GM12878 (cell line): ENCODE measurements at regions not wholly inside any gene's neighbourhood (a gene's known extent, or its start where the extent isn't known, plus 50 kb on each side); places are given as distances from the start of the nearest gene placed in this dataset.

ENCODE experiments used
- ATAC-seq: fragments of 200-7000 bp; cut with Tn5 transposase; 3 replicates; pipeline ENCODE4 v1.9.1; 2020; ENCODE audit warnings: mild to moderate bottlenecking, moderate library complexity
- BruUV-seq: library from RNA; stranded (reverse); fragments of 400-500 nt; replicated peaks from 2 replicates; lab custom pipeline; 2021; lab: Mats Ljungman, UMichigan
- CTCF ChIA-PET: fragments of 300-600 bp; sonication (Branson Sonifier 250); formaldehyde crosslinking; extraction: SDS; loops from one replicate; lab custom pipeline; 2021; ENCODE audit warnings: inconsistent platforms; lab: Yijun Ruan, JAX
- POLR2A ChIA-PET: fragments of 350-600 bp; formaldehyde crosslinking; extraction: SDS; loops from one replicate; lab custom pipeline; 2021; ENCODE audit warnings: inconsistent platforms; lab: Charles Lee
- RAD21 ChIA-PET: fragments of 300-600 bp; sonication (Branson Sonifier 250); formaldehyde crosslinking; loops from one replicate; lab custom pipeline; 2023; ENCODE audit warnings: antibody characterized with exemption; ENCODE audit not compliant: unreplicated experiment; lab: Charles Lee
- SMC1A ChIA-PET: fragments of 300-600 bp; sonication (Branson Sonifier 250); formaldehyde crosslinking; loops from one replicate; lab custom pipeline; 2023; ENCODE audit not compliant: unreplicated experiment, uncharacterized antibody; lab: Charles Lee
- DNase-seq: peaks from one replicate; pipeline ENCODE4 v3.0.0-alpha.2; 2011; ENCODE audit warnings: low read depth, low spot score
- FAIRE-seq: peaks from 3 replicates; lab custom pipeline; 2011; peaks lifted over from hg19 to GRCh38; lab: Jason Lieb, UNC
- H2AFZ ChIP-seq: 2 replicates; pipeline ENCODE4 v1.6.0; 2011; ENCODE audit warnings: low read depth, low read length, control low read depth; ENCODE audit not compliant: control insufficient read depth
- H3K27ac ChIP-seq: 2 replicates; pipeline ENCODE4 v1.5.1; 2011; ENCODE audit warnings: control low read depth; ENCODE audit not compliant: control insufficient read depth, insufficient read depth
- H3K27me3 ChIP-seq, 2 experiments: replicated peaks in 1 of 2; 2 replicates each; pipeline versions ENCODE4 v1.6.0 to v1.6.1; 2011; ENCODE audit warnings: low read length in 1 of 2; ENCODE audit not compliant: control insufficient read depth in 2 of 2, insufficient read depth in 2 of 2
- H3K36me3 ChIP-seq, 2 experiments: 2 replicates each; pipeline ENCODE4 v1.5.1; 2011; ENCODE audit warnings: low read length in 1 of 2; ENCODE audit not compliant: control insufficient read depth in 2 of 2, insufficient read depth in 2 of 2
- H3K4me1 ChIP-seq: 2 replicates; pipeline ENCODE4 v1.6.1; 2011; ENCODE audit warnings: mild to moderate bottlenecking, low read length, moderate library complexity, mixed read lengths; ENCODE audit not compliant: control insufficient read depth, insufficient read depth
- H3K4me2 ChIP-seq: 2 replicates; pipeline ENCODE4 v1.6.0; 2011; ENCODE audit warnings: control low read depth; ENCODE audit not compliant: control insufficient read depth, insufficient read depth
- H3K4me3 ChIP-seq: fragments of 200-600 bp; sonication (generic); 2 replicates; pipeline ENCODE4 v1.5.1; 2016
- H3K79me2 ChIP-seq: 2 replicates; pipeline ENCODE4 v1.6.0; 2011; ENCODE audit warnings: low read length; ENCODE audit not compliant: control insufficient read depth, insufficient read depth
- H3K9ac ChIP-seq: 2 replicates; pipeline ENCODE4 v1.8.0; 2011; ENCODE audit warnings: low read length, control low read depth, mixed read lengths; ENCODE audit not compliant: control insufficient read depth, insufficient read depth
- H3K9me3 ChIP-seq: replicated peaks from 3 replicates; pipeline ENCODE4 v1.5.1; 2011; ENCODE audit warnings: mild to moderate bottlenecking, low read length; ENCODE audit not compliant: control insufficient read depth, insufficient read depth
- H4K20me1 ChIP-seq: 2 replicates; pipeline ENCODE4 v1.6.0; 2011; ENCODE audit not compliant: control insufficient read depth, insufficient read depth
- BMI1 ChIP-seq: fragments of 450-650 bp; IDR thresholded peaks from 2 replicates; pipeline ENCODE4 v1.6.1; 2016; ENCODE audit warnings: mild to moderate bottlenecking, moderate library complexity, borderline replicate concordance
- E2F8 ChIP-seq: fragments of 450-650 bp; IDR thresholded peaks from 2 replicates; pipeline ENCODE4 v1.6.1; 2018; ENCODE audit warnings: mild to moderate bottlenecking, low read depth, moderate library complexity; ENCODE audit not compliant: partially characterized antibody
- IRF5 ChIP-seq: fragments of 450-650 bp; IDR thresholded peaks from 2 replicates; pipeline ENCODE4 v1.6.1; 2017; ENCODE audit warnings: borderline replicate concordance
- JUND ChIP-seq: IDR thresholded peaks from 2 replicates; pipeline ENCODE4 v1.6.1; 2012; ENCODE audit warnings: low read depth, mild to moderate bottlenecking, low read length, improper control_type of control experiment, moderate library complexity
- KDM1A ChIP-seq: fragments of 200-600 bp; sonication (generic); IDR thresholded peaks from 2 replicates; pipeline ENCODE4 v1.6.1; 2016; ENCODE audit warnings: borderline replicate concordance
- LARP7 ChIP-seq: fragments of 450-650 bp; IDR thresholded peaks from 2 replicates; pipeline ENCODE4 v1.6.1; 2017; ENCODE audit warnings: mild to moderate bottlenecking
- MTA3 ChIP-seq: IDR thresholded peaks from 2 replicates; pipeline ENCODE4 v1.6.1; 2012; ENCODE audit warnings: low read length, inconsistent platforms, borderline replicate concordance
- MXI1 ChIP-seq: fragments of 150-350 bp; IDR thresholded peaks from 2 replicates; pipeline ENCODE4 v1.6.1; 2011; ENCODE audit warnings: low read depth, mild to moderate bottlenecking, inconsistent platforms, low read length, improper control_type of control experiment
- NR2F1 ChIP-seq: fragments of 450-650 bp; conservative IDR thresholded peaks from 2 replicates; pipeline ENCODE4 v1.6.1; 2017; ENCODE audit warnings: mild to moderate bottlenecking
- POLR2A ChIP-seq: IDR thresholded peaks from 2 replicates; pipeline ENCODE4 v1.6.1; 2011; ENCODE audit warnings: low read depth, mild to moderate bottlenecking, low read length
- TARDBP ChIP-seq: IDR thresholded peaks from 2 replicates; pipeline ENCODE4 v1.6.1; 2016; ENCODE audit warnings: borderline replicate concordance
- YBX1 ChIP-seq: fragments of 450-650 bp; IDR thresholded peaks from 2 replicates; pipeline ENCODE4 v1.6.1; 2016; ENCODE audit warnings: antibody characterized with exemption
- ZNF24 ChIP-seq: fragments of 450-650 bp; IDR thresholded peaks from 2 replicates; pipeline ENCODE4 v1.6.1; 2017; ENCODE audit warnings: antibody characterized with exemption, mild to moderate bottlenecking
- ZNF384 ChIP-seq: IDR thresholded peaks from 2 replicates; pipeline ENCODE4 v1.6.1; 2012; ENCODE audit warnings: low read depth, mild to moderate bottlenecking, low read length, improper control_type of control experiment, borderline replicate concordance
- WGBS: methylation state at CpG from one replicate; pipeline ENCODE4 v1.1.6; 2016; ENCODE audit warnings: low lambda C conversion rate; ENCODE audit not compliant: insufficient replicate concordance, insufficient coverage; ENCODE audit errors: missing lambda C conversion rate; 5-methylcytosine and 5-hydroxymethylcytosine counted together
- in situ Hi-C: fragments of 300-500 bp; cut with MboI; formaldehyde crosslinking; loops from 9 replicates; pipeline ENCODE4 v1.14.3; 2018; ENCODE audit warnings: mixed read lengths
- intact Hi-C: fragments of 100-400 bp; cut with micrococcal nuclease; formaldehyde crosslinking; loops from one replicate; pipeline ENCODE4 v1.14.2; 2022; ENCODE audit not compliant: unreplicated experiment
- TF ChIP-seq, protein P1 (sequence below): fragments of 450-650 bp; IDR thresholded peaks from 2 replicates; pipeline ENCODE4 v1.6.1; 2017; ENCODE audit warnings: mild to moderate bottlenecking, low read depth, inconsistent platforms; ENCODE audit not compliant: poor library complexity, severe bottlenecking
- TF ChIP-seq, protein P2 (sequence below): IDR thresholded peaks from 2 replicates; pipeline ENCODE4 v1.6.1; 2011; ENCODE audit warnings: low read depth, low read length, improper control_type of control experiment, borderline replicate concordance

DNA sequence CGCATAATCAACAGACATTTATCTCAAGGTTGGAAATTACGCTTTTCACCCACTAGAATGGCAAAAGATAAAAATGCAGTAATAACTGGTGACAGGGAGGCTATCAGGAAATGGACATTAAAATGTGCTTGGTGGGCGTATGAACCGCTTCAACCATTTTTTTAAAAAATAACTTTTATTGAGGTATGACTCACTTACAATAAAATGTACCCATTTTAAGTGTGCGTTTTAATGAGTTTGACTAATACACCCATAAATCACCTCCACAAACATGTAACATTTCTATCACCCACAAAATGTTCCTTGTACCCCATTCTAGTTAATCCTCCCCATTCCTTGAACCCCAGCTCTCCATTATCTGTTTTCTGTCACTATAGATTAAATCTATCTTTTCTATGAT lies 96.8 kb downstream of the IYD start:
- H3K4me1 ChIP-seq = no peaks in the 10 kb centered on the region
- BruUV-seq = no TSS peak
- H3K4me3 ChIP-seq = no peak overlapping the region
- RAD21 ChIA-PET = no interaction called here
- no peak overlapping the region for H2AFZ ChIP-seq
- no peak for DNase-seq
- FAIRE-seq = no peak
- no peak overlapping the region for H3K27ac ChIP-seq
- SMC1A ChIA-PET = interaction anchor here (1.3 to 1.7 kb wide), 3 partner anchors 19 to 45 kb away, joined by 3 to 6 read pairs (median 4); no protein-coding TSS in a partner anchor
- 70% methylated on average over 5 of the region's 5 CpGs for WGBS
- no peaks in the 10 kb centered on the region for H3K9me3 ChIP-seq
- H3K4me2 ChIP-seq = no peak overlapping the region
- H3K36me3 ChIP-seq = no peaks in the 10 kb centered on the region
- intact Hi-C loops (no loop called here), in situ Hi-C loops (no loop called here)
- CTCF ChIA-PET = no interaction called here
- no peaks in the 10 kb centered on the region for H3K79me2 ChIP-seq
- H3K9ac ChIP-seq = no peak overlapping the region
- H3K27me3 ChIP-seq = no peaks in the 10 kb centered on the region
- no peaks in the 10 kb centered on the region for H4K20me1 ChIP-seq
- POLR2A ChIA-PET = no interaction called here
- ATAC-seq = no peak
- TF ChIP-seq NR2F1 (no peak), JUND (no peak), E2F8 (no peak), YBX1 (no peak), MTA3 (no peak), MXI1 (no peak), ZNF24 (no peak), ZNF384 (no peak), POLR2A (no peak), LARP7 (no peak), KDM1A (no peak), TARDBP (no peak), IRF5 (no peak), BMI1 (no peak)
- TF ChIP-seq, protein P1, sequence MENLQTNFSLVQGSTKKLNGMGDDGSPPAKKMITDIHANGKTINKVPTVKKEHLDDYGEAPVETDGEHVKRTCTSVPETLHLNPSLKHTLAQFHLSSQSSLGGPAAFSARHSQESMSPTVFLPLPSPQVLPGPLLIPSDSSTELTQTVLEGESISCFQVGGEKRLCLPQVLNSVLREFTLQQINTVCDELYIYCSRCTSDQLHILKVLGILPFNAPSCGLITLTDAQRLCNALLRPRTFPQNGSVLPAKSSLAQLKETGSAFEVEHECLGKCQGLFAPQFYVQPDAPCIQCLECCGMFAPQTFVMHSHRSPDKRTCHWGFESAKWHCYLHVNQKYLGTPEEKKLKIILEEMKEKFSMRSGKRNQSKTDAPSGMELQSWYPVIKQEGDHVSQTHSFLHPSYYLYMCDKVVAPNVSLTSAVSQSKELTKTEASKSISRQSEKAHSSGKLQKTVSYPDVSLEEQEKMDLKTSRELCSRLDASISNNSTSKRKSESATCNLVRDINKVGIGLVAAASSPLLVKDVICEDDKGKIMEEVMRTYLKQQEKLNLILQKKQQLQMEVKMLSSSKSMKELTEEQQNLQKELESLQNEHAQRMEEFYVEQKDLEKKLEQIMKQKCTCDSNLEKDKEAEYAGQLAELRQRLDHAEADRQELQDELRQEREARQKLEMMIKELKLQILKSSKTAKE = no peak
- TF ChIP-seq, protein P2, sequence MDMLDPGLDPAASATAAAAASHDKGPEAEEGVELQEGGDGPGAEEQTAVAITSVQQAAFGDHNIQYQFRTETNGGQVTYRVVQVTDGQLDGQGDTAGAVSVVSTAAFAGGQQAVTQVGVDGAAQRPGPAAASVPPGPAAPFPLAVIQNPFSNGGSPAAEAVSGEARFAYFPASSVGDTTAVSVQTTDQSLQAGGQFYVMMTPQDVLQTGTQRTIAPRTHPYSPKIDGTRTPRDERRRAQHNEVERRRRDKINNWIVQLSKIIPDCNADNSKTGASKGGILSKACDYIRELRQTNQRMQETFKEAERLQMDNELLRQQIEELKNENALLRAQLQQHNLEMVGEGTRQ = no peak
